ENCODE measurements at regions not wholly inside any gene's neighbourhood (a gene's known extent, or its start where the extent isn't known, plus 50 kb on each side); places are given as distances from the start of the nearest gene placed in this dataset.
A peak's percentile ranks its signal among the peaks of the same experiment; 100 is the strongest.
"Not testable (repeated sequence)": the region's sequence is repeated elsewhere in the genome, so short reads cannot be mapped to it uniquely, and the experiment has no call there.

DNA sequence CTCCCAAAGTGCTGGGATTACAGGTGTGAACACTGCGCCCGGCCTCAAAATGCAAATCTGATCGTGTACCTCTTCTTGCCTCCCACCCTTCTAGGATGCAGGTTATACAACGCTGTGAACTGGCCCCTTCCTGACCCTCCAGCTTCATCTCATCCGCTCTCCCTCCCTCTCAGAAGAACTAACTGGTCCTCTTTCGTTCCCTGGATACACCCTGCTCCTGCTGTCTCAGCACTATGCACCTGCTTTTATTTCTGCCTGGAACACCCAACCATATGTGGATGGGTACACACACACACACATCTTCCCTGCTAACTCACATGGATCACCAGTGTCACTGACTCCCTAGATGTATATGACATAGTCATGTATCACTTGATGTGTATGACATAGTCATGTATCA, 56.1 kb upstream of the VASH1 start:
- TF ChIP-seq, protein P1, sequence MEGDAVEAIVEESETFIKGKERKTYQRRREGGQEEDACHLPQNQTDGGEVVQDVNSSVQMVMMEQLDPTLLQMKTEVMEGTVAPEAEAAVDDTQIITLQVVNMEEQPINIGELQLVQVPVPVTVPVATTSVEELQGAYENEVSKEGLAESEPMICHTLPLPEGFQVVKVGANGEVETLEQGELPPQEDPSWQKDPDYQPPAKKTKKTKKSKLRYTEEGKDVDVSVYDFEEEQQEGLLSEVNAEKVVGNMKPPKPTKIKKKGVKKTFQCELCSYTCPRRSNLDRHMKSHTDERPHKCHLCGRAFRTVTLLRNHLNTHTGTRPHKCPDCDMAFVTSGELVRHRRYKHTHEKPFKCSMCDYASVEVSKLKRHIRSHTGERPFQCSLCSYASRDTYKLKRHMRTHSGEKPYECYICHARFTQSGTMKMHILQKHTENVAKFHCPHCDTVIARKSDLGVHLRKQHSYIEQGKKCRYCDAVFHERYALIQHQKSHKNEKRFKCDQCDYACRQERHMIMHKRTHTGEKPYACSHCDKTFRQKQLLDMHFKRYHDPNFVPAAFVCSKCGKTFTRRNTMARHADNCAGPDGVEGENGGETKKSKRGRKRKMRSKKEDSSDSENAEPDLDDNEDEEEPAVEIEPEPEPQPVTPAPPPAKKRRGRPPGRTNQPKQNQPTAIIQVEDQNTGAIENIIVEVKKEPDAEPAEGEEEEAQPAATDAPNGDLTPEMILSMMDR (IDR thresholded peaks at IDR 0.05; ENCODE audit: control extremely low read depth, extremely low read depth, low read depth, missing control alignments), result no peak
- no peak for DNase-seq (ENCODE audit: extremely low spot score)
- POLR2A ChIA-PET, result no interaction called here
- CTCF ChIA-PET, result interaction anchor here (1.4 kb wide), 1 partner anchor 15 kb away, joined by 4 read pairs; no protein-coding TSS in a partner anchor

DNA sequence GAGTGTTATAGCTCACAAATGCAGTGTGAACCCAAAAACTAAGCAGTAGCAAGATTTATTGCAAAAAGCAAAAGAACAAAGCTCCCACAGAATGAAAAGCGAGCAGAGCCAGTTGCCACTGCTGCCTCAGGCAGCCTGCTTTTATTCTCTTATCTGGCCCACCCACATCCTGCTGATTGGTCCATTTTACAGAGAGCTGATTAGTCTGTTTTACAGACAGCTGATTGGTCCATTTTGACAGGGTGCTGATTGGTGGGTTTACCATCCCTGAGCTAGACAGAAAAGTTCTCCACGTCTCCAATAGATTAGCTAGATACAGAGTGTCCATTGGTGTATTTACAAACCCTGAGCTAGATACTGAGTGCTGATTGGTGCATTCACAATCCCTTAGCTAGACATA, 55.1 kb upstream of the VASH1 start:
- POLR2A ChIA-PET; DNase-seq (ENCODE audit: extremely low spot score): not testable (repeated sequence)
- CTCF ChIA-PET, result interaction anchor here (0.8 to 1.5 kb wide), 6 partner anchors 9 to 78 kb away, joined by 3 to 7 read pairs (median 4); no protein-coding TSS in a partner anchor

DNA sequence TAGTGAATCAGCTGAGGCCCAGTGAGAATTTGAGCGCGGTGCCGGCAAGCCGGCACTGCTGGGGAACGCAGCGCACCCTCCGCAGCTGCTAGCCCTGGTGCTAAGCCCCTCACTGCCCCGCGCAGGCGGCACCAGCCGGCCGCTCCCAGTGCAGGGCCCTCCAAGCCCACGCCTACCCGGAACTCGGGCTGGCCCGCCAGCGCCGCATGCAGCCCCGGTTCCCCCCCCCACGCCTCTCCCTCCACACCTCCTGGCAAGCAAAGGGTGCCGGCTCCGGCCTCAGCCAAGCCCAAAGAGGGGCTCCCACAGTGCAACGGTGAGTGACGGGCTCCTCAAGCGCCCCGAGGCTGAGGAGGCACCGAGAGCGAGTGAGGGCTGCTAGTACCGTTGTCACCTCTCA, 54.5 kb upstream of the VASH1 start:
- ChIA-PET POLR2A (no interaction called here), CTCF (interaction anchor here (0.8 to 8.2 kb wide), 7 partner anchors 9 to 104 kb away, joined by 3 to 122 read pairs (median 4); partner anchors contain the start of gene ANGEL1)
- TF ChIP-seq, protein P1 (IDR thresholded peaks at IDR 0.05; ENCODE audit: control extremely low read depth, extremely low read depth, low read depth, missing control alignments), result no peak
- DNase-seq (ENCODE audit: extremely low spot score), result no peak

DNA sequence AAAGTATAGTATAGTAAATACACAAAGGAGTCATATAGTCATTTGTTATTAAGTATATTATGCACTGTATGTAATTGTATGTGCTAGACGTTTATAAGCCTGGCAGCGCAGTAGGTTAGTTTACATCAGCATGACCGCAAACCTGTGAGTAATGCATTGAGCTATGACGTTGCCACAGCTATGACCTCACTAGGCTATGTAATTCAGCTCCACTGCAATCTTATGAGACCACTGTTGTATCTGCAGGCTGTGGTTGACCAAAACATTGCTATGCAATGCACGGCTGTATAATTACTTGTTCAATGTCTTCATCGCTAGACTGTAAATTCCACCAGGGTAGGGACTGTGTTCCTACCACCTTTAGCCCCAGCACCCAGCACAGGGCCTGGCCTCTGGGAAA, 53.2 kb upstream of the VASH1 start:
- no peak for DNase-seq (ENCODE audit: extremely low spot score)
- ChIA-PET POLR2A (no interaction called here), CTCF (interaction anchor here (0.8 to 8.2 kb wide), 9 partner anchors 8 to 103 kb away, joined by 3 to 122 read pairs (median 18); partner anchors contain the start of gene ANGEL1)
- TF ChIP-seq, protein P1 (IDR thresholded peaks at IDR 0.05; ENCODE audit: control extremely low read depth, extremely low read depth, low read depth, missing control alignments), result no peak

DNA sequence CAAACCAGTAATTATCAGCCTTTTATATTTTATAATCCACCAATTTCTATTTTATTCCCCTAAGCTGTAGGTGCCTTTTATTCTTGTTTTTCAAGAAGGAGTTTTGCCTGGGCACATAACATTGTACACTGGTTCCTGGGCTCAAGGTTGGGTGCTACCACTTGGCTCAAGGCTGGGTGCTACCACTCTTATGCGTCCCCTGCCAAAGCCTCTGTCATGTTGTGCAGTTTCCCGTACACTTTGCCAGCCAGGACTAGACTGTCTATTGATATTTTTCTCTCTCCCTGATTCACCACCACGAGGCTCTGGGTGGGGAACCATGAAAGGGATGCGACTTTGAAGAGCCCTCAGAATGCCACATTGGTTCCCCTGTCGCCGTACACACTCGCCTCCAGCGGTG, 52.5 kb upstream of the VASH1 start:
- TF ChIP-seq, protein P1 (IDR thresholded peaks at IDR 0.05; ENCODE audit: control extremely low read depth, extremely low read depth, low read depth, missing control alignments), result no peak
- no peak for DNase-seq (ENCODE audit: extremely low spot score)
- POLR2A ChIA-PET, result no interaction called here
- CTCF ChIA-PET, result interaction anchor here (1.1 to 8.2 kb wide), 10 partner anchors 9 to 102 kb away, joined by 3 to 122 read pairs (median 22); partner anchors contain the start of gene ANGEL1

DNA sequence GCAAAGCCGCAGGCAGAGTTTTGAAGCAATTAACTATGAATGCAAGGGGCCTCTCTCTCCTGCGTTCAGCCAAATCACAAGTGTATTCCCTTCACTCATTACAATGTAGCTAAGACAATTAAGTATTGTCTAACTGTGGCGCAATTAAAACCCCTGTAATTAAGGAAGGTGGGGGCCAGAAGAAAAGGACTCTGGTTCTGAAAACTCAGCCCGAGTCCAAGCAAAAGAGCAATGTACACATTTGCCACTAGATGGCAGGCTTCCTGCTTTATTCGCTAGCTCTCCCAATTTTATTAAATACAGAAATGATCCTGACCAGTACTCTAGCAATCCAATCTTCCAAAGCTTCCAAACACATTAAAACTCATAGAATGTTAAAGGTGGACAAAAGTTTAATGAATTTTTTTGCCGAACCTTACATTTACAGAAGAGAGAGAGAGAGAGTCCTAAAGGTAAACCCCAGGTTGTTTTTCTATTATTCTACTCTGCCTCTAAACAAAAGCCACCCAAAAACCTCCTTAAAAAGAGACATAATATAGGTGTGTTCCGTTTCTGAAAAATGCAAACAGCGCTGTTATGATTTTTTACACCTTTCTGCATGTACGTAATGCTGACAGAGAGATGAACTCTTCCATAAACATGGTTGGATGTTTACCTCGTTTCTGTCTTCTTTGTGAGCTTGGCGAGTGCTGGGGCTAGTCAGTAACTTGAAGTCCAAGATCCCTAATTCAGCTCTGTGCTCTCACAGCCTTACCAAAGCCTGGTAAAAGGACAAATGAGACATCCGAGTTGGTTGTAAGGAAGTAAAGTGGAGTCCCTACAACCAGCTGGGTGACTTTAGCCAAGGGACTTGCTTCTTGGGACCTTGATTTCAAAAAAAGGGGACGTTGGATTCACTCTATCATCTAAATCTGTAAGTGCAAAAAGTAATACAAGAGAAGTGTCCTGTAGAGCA, 50.9 kb upstream of the VASH1 start:
- POLR2A ChIA-PET, result no interaction called here
- TF ChIP-seq, protein P1 (IDR thresholded peaks at IDR 0.05; ENCODE audit: control extremely low read depth, extremely low read depth, low read depth, missing control alignments), result peak; percentile 58
- DNase-seq (ENCODE audit: extremely low spot score), result peak; percentile 59
- CTCF ChIA-PET, result interaction anchor here (0.8 to 8.2 kb wide), 32 partner anchors 10 to 716 kb away, joined by 3 to 122 read pairs (median 6); partner anchors contain the start of genes ANGEL1 and VASH1
